ENCODE measurements at regions not wholly inside any gene's neighbourhood (a gene's known extent, or its start where the extent isn't known, plus 50 kb on each side); places are given as distances from the start of the nearest gene placed in this dataset.

DNA sequence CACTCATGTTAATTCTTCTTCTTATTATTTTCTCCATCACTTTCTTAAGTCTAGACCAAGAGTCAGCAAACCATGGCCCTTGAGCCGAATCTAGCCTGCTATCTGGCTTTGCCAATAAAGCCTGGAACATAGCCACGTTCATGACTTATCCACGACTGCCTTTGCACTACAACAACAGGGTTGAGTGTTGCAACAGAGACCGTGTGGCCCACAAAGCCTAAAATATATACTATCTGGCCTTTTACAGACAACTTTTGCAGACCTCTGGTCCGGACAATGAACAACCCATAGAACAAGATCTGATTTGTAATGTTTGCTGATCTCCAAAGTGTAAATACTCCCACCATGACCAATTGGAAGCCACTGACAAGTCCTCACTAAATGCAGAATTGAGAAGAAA, 140.5 kb upstream of the CDYL start:
- H2AFZ ChIP-seq (ENCODE audit: low read depth, low read length): no peak overlapping the region
- TF ChIP-seq EZH2 (IDR thresholded peaks at IDR 0.05; ENCODE audit: borderline replicate concordance, low read depth, low read length, severe bottlenecking) (no peak), MYC (IDR thresholded peaks at IDR 0.05; ENCODE audit: low read depth, low read length) (no peak), POLR2A (IDR thresholded peaks at IDR 0.05; ENCODE audit: low read depth, low read length) (no peak)
- TF ChIP-seq, protein P1, sequence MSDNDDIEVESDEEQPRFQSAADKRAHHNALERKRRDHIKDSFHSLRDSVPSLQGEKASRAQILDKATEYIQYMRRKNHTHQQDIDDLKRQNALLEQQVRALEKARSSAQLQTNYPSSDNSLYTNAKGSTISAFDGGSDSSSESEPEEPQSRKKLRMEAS (IDR thresholded peaks at IDR 0.05; ENCODE audit: insufficient read depth, insufficient read length): no peak
- TF ChIP-seq, protein P2, sequence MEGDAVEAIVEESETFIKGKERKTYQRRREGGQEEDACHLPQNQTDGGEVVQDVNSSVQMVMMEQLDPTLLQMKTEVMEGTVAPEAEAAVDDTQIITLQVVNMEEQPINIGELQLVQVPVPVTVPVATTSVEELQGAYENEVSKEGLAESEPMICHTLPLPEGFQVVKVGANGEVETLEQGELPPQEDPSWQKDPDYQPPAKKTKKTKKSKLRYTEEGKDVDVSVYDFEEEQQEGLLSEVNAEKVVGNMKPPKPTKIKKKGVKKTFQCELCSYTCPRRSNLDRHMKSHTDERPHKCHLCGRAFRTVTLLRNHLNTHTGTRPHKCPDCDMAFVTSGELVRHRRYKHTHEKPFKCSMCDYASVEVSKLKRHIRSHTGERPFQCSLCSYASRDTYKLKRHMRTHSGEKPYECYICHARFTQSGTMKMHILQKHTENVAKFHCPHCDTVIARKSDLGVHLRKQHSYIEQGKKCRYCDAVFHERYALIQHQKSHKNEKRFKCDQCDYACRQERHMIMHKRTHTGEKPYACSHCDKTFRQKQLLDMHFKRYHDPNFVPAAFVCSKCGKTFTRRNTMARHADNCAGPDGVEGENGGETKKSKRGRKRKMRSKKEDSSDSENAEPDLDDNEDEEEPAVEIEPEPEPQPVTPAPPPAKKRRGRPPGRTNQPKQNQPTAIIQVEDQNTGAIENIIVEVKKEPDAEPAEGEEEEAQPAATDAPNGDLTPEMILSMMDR (IDR thresholded peaks at IDR 0.05; ENCODE audit: extremely low read depth in 1 of 2, insufficient read depth in 1 of 2, low read depth in 1 of 2, low read length in 2 of 2): no peak
- H3K36me3 ChIP-seq (ENCODE audit: control insufficient read depth in 2 of 2, extremely low read depth in 1 of 2, insufficient read depth in 2 of 2, low read length in 2 of 2): no peaks in the 10 kb centered on the region
- peaks cover 11% of the 10 kb centered on the region for H3K4me1 ChIP-seq (ENCODE audit: control insufficient read depth, extremely low read depth, insufficient read depth, low read length)
- H4K20me1 ChIP-seq (replicated peaks; ENCODE audit: control insufficient read depth, extremely low read depth, insufficient read depth, low read length): no peaks in the 10 kb centered on the region
- no peak overlapping the region for H3K27ac ChIP-seq (ENCODE audit: insufficient read depth, low read depth, low read length)
- no TSS peak for BruUV-seq (replicated peaks)
- H3K27me3 ChIP-seq (ENCODE audit: control insufficient read depth in 2 of 2, insufficient read depth in 2 of 2, low read length in 2 of 2): no peaks in the 10 kb centered on the region
- intact Hi-C loops (cut with micrococcal nuclease) (no loop called here), dilution Hi-C loops (cut with MboI; ENCODE audit: extremely low pct_ligation_motif_present, low sequenced_read_pairs) (no loop called here)
- H3K4me2 ChIP-seq (ENCODE audit: insufficient read depth, low read length): no peak overlapping the region
- POLR2A ChIA-PET: no interaction called here
- no peaks in the 10 kb centered on the region for H3K79me2 ChIP-seq (ENCODE audit: control insufficient read depth, insufficient read depth, low read length)
- no peak overlapping the region for H3K4me3 ChIP-seq (replicated peaks in 1 of 3; ENCODE audit: insufficient read depth in 1 of 3, low read depth in 1 of 3, low read length in 3 of 3)
- no peak overlapping the region for H3K9ac ChIP-seq (replicated peaks; ENCODE audit: extremely low read depth, insufficient read depth, low read length)
- FAIRE-seq (no peak), DNase-seq (ENCODE audit: low read depth, low spot score) (no peak)
- CTCF ChIA-PET: interaction anchor here (1.2 kb wide), 1 partner anchor 29 kb away, joined by 6 read pairs; no protein-coding TSS in a partner anchor
- H3K9me3 ChIP-seq (replicated peaks; ENCODE audit: control insufficient read depth, insufficient read depth, low read length): no peaks in the 10 kb centered on the region
- H3K9me1 ChIP-seq (replicated peaks; ENCODE audit: control insufficient read depth, extremely low read depth, insufficient read depth, low read length): no peaks in the 10 kb centered on the region

DNA sequence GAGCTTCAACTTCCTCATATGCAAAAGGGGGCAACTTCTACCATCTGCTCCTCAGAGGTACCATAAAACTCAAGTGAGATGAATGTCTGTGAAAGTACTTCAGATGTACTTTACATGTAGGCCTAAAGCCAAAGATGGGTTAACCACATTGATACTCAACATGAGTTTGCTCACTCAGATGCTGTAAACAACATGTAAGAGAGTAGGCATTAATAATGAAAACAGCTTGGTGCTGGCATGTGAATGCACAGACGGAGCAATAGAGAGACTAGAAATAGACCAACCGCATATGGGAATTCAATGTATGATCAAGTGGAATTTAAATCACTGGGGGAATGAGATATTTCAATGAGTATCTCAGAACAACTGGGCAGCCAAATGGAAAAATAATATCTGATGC, 143.8 kb upstream of the CDYL start:
- Histone ChIP-seq H3K79me2 (ENCODE audit: control insufficient read depth, insufficient read depth, low read length) (no peaks in the 10 kb centered on the region), H3K36me3 (ENCODE audit: control insufficient read depth in 2 of 2, extremely low read depth in 1 of 2, insufficient read depth in 2 of 2, low read length in 2 of 2) (no peaks in the 10 kb centered on the region), H4K20me1 (replicated peaks; ENCODE audit: control insufficient read depth, extremely low read depth, insufficient read depth, low read length) (no peaks in the 10 kb centered on the region), H3K4me2 (ENCODE audit: insufficient read depth, low read length) (no peak overlapping the region), H3K27ac (ENCODE audit: insufficient read depth, low read depth, low read length) (no peak overlapping the region), H3K9me1 (replicated peaks; ENCODE audit: control insufficient read depth, extremely low read depth, insufficient read depth, low read length) (no peaks in the 10 kb centered on the region), H3K27me3 (ENCODE audit: control insufficient read depth in 2 of 2, insufficient read depth in 2 of 2, low read length in 2 of 2) (no peaks in the 10 kb centered on the region), H3K9me3 (replicated peaks; ENCODE audit: control insufficient read depth, insufficient read depth, low read length) (peaks cover 5% of the 10 kb centered on the region), H2AFZ (ENCODE audit: low read depth, low read length) (no peak overlapping the region), H3K9ac (replicated peaks; ENCODE audit: extremely low read depth, insufficient read depth, low read length) (no peak overlapping the region), H3K4me3 (replicated peaks in 1 of 3; ENCODE audit: insufficient read depth in 1 of 3, low read depth in 1 of 3, low read length in 3 of 3) (no peak overlapping the region), H3K4me1 (ENCODE audit: control insufficient read depth, extremely low read depth, insufficient read depth, low read length) (no peaks in the 10 kb centered on the region)
- no peak for DNase-seq (ENCODE audit: low read depth, low spot score)
- POLR2A ChIA-PET: no interaction called here
- TF ChIP-seq FOS (IDR thresholded peaks at IDR 0.05; ENCODE audit: borderline replicate concordance, insufficient read depth, low read length) (no peak), EZH2 (IDR thresholded peaks at IDR 0.05; ENCODE audit: borderline replicate concordance, low read depth, low read length, severe bottlenecking) (no peak), GATA2 (IDR thresholded peaks at IDR 0.05; ENCODE audit: insufficient read depth, insufficient read length, low read depth, low read length) (no peak), MYC (IDR thresholded peaks at IDR 0.05; ENCODE audit: low read depth, low read length) (no peak), POLR2AphosphoS5 (IDR thresholded peaks at IDR 0.05; ENCODE audit: insufficient read depth, low read depth, low read length) (no peak), POLR2A (IDR thresholded peaks at IDR 0.05; ENCODE audit: low read depth, low read length) (no peak), JUN (IDR thresholded peaks at IDR 0.05; ENCODE audit: borderline replicate concordance, insufficient read depth, insufficient read length, low read depth) (no peak)
- TF ChIP-seq, protein P2 (IDR thresholded peaks at IDR 0.05; ENCODE audit: extremely low read depth in 1 of 2, insufficient read depth in 1 of 2, low read depth in 1 of 2, low read length in 2 of 2): no peak
- TF ChIP-seq, protein P1 (IDR thresholded peaks at IDR 0.05; ENCODE audit: insufficient read depth, insufficient read length): no peak
- no TSS peak for BruUV-seq (replicated peaks)
- intact Hi-C loops (cut with micrococcal nuclease): no loop called here
- dilution Hi-C loops (cut with MboI; ENCODE audit: extremely low pct_ligation_motif_present, low sequenced_read_pairs): no loop called here
- FAIRE-seq: no peak
- CTCF ChIA-PET: no interaction called here
